NB4 (cell line): ENCODE measurements at regions not wholly inside any gene's neighbourhood (a gene's known extent, or its start where the extent isn't known, plus 50 kb on each side); places are given as distances from the start of the nearest gene placed in this dataset.

Source experiments
- DNase-seq: peaks from one replicate; pipeline ENCODE4 v3.0.0; 2010; ENCODE audit warnings: low read depth
- H3K4me3 ChIP-seq: one replicate; pipeline ENCODE4 v1.5.1; 2011; ENCODE audit warnings: mild to moderate bottlenecking, low read depth, low read length, moderate library complexity
- MAX ChIP-seq: IDR thresholded peaks from 2 replicates; pipeline ENCODE4 v1.6.1; 2011; ENCODE audit warnings: low read depth, low read length
- MYC ChIP-seq: IDR thresholded peaks from 2 replicates; pipeline ENCODE4 v1.6.1; 2011; ENCODE audit warnings: low read depth, low read length
- POLR2A ChIP-seq: IDR thresholded peaks from 2 replicates; pipeline ENCODE4 v1.6.1; 2011; ENCODE audit warnings: mild to moderate bottlenecking; ENCODE audit not compliant: insufficient read length; ENCODE audit errors: extremely low read depth
- TF ChIP-seq, protein P1 (sequence below): IDR thresholded peaks from one replicate; pipeline ENCODE4 v1.5.1; 2012; ENCODE audit warnings: low read depth, low read length

GRCh38 chr20:51300104-51300503 lies 242.4 kb downstream of the NFATC2 start:
- DNase-seq = no peak
- TF ChIP-seq POLR2A (no peak), MYC (no peak), MAX (no peak)
- TF ChIP-seq, protein P1, sequence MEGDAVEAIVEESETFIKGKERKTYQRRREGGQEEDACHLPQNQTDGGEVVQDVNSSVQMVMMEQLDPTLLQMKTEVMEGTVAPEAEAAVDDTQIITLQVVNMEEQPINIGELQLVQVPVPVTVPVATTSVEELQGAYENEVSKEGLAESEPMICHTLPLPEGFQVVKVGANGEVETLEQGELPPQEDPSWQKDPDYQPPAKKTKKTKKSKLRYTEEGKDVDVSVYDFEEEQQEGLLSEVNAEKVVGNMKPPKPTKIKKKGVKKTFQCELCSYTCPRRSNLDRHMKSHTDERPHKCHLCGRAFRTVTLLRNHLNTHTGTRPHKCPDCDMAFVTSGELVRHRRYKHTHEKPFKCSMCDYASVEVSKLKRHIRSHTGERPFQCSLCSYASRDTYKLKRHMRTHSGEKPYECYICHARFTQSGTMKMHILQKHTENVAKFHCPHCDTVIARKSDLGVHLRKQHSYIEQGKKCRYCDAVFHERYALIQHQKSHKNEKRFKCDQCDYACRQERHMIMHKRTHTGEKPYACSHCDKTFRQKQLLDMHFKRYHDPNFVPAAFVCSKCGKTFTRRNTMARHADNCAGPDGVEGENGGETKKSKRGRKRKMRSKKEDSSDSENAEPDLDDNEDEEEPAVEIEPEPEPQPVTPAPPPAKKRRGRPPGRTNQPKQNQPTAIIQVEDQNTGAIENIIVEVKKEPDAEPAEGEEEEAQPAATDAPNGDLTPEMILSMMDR = no peak
- H3K4me3 ChIP-seq = no peak overlapping the region

DNA sequence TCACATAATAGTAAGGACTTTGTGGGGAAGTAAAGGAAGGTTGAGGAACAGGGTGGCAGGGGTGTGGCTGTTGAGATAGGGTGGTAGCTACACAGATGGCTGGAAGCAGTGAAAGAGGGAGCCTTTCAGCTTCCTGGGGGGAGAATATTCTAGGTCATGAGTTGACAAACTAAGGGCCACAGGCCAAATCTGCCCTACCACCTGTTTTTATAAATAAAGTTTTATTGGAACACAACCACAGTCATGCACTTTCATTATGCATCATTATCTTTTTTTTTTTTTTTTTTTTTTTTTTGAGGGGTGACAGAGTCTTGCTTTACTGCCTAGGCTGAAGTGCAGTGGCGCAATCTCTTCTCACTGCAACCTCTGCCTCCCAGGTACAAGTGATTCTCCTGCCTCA lies 243.1 kb downstream of the NFATC2 start:
- H3K4me3 ChIP-seq = no peak overlapping the region
- DNase-seq = no peak
- TF ChIP-seq MAX (no peak), MYC (no peak), POLR2A (no peak)
- TF ChIP-seq, protein P1 = no peak

DNA sequence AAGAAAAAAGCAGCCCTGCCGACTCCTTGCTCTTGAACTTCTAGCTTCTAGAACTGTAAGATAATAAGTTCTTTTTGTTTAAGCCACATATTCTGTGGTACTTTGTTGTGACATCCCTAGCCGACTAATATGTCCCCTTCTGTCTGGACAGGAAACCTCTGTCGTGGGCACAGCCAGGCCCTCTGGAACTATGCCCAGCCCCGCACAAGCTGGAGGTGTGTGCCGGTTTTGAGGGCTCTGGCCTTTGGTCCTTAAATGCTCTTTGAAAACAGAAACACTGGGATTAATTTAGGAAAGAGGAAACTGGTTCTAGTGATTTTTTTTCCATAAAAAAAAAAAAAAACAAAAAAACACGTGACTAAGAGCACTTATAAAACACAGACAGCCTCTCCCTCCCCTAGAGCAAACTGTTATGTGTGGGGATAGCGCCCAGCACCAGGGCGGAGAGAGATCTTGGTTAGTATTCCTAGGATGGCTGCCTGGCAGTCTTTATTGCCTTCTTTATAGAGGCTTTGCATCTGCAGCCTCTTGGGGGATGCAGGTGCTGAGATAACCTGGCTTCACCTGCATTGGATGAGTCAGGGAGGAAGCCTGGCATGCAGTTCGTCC lies 244.3 kb downstream of the NFATC2 start:
- no peak for TF ChIP-seq MAX
- no peak for TF ChIP-seq MYC
- TF ChIP-seq, protein P1 = no peak
- TF ChIP-seq POLR2A = no peak

GRCh38 chr20:51287628-51288413 lies 254.7 kb downstream of the NFATC2 start:
- DNase-seq = no peak
- TF ChIP-seq, protein P1 = no peak
- TF ChIP-seq POLR2A (no peak), MYC (no peak), MAX (no peak)
- H3K4me3 ChIP-seq = no peak overlapping the region

More for the DNA sequence above, 244.3 kb downstream of the NFATC2 start:
- no peak for DNase-seq
- no peak overlapping the region for H3K4me3 ChIP-seq

DNA sequence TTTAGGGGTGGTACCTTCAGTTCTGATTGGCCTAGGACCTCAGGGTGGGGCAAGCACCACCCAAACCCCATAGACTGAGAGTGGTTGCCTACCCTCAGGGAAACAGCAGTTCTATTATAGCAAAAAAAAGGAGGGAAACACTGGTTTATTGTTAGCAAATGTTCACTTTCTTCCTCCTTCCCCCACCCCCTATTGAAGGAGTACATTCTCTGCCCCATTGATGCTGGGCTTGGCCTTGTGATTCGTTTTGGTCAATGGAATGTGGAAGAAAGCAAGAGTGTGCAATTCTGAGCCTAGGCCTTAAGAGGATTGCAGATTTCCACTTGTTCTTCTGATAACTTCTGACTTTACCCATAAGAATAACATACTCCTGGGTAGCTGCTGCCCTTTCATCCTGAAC lies 255.8 kb downstream of the NFATC2 start:
- no peak overlapping the region for H3K4me3 ChIP-seq
- TF ChIP-seq MYC = no peak
- no peak for TF ChIP-seq MAX
- TF ChIP-seq POLR2A = no peak
- TF ChIP-seq, protein P1 = no peak
- DNase-seq = no peak
